IPS-NIHi7 (cell line): ENCODE measurements at regions not wholly inside any gene's neighbourhood (a gene's known extent, or its start where the extent isn't known, plus 50 kb on each side); places are given as distances from the start of the nearest gene placed in this dataset.

ENCODE experiments used
- DNase-seq: peaks from one replicate; pipeline ENCODE4 v3.0.0; 2012; ENCODE audit warnings: mixed read lengths; ENCODE audit errors: extremely low spot score

GRCh38 chr1:36609241-36610027 is 126.7 kb upstream of the CSF3R start:
- peak; percentile 94 for DNase-seq

- no peak for DNase-seq
These were observed 125.6 kb upstream of the CSF3R start for GRCh38 chr1:36608272-36608671.

GRCh38 chr1:36607263-36607651 is 124.5 kb upstream of the CSF3R start:
- DNase-seq = no peak

GRCh38 chr1:36606641-36607262 is 124.0 kb upstream of the CSF3R start:
- no peak for DNase-seq

GRCh38 chr1:36605942-36606640 is 123.4 kb upstream of the CSF3R start:
- DNase-seq = no peak

- DNase-seq = no peak
These were observed 120.7 kb upstream of the CSF3R start for GRCh38 chr1:36603461-36603860.

GRCh38 chr1:36602184-36602583 is 119.5 kb upstream of the CSF3R start:
- no peak for DNase-seq

GRCh38 chr1:36599828-36600227 is 117.1 kb upstream of the CSF3R start:
- no peak for DNase-seq

GRCh38 chr1:36597514-36597913 is 114.8 kb upstream of the CSF3R start:
- DNase-seq = no peak

GRCh38 chr1:36595921-36596320 is 113.2 kb upstream of the CSF3R start:
- DNase-seq = no peak

- no peak for DNase-seq
These were observed 112.6 kb upstream of the CSF3R start for GRCh38 chr1:36595349-36595748.

- no peak for DNase-seq
These were observed 111.3 kb upstream of the CSF3R start for GRCh38 chr1:36594023-36594422.

- DNase-seq = peak; percentile 51
These were observed 108.6 kb upstream of the CSF3R start for GRCh38 chr1:36591278-36591677.

GRCh38 chr1:36590771-36591170 is 108.1 kb upstream of the CSF3R start:
- DNase-seq = no peak

- no peak for DNase-seq
These were observed 107.6 kb upstream of the CSF3R start for GRCh38 chr1:36590264-36590663.

GRCh38 chr1:36588972-36589371 is 106.3 kb upstream of the CSF3R start:
- no peak for DNase-seq

- peak; percentile 27 for DNase-seq
These were observed 103.1 kb upstream of the CSF3R start for GRCh38 chr1:36585569-36586548.

- no peak for DNase-seq
These were observed 102.3 kb upstream of the CSF3R start for GRCh38 chr1:36584874-36585453.

GRCh38 chr1:36583980-36584782 is 101.5 kb upstream of the CSF3R start:
- no peak for DNase-seq

- DNase-seq = no peak
These were observed 100.4 kb upstream of the CSF3R start for GRCh38 chr1:36583080-36583479.
